ENCODE measurements at regions not wholly inside any gene's neighbourhood (a gene's known extent, or its start where the extent isn't known, plus 50 kb on each side); places are given as distances from the start of the nearest gene placed in this dataset.

GRCh38 chr12:115078990-115079389, 395.0 kb upstream of the TBX3 start:
- H3K27me3 ChIP-seq (ENCODE audit: insufficient read depth, insufficient read length), result no peaks in the 10 kb centered on the region
- H3K4me3 ChIP-seq (ENCODE audit: insufficient read length, low read depth), result no peak overlapping the region
- H3K36me3 ChIP-seq (ENCODE audit: insufficient read depth, insufficient read length, low read length), result no peaks in the 10 kb centered on the region
- no peak for DNase-seq (ENCODE audit: low read depth, low spot score)
- no peaks in the 10 kb centered on the region for H3K9me3 ChIP-seq (ENCODE audit: insufficient read depth, low read length)
- no peaks in the 10 kb centered on the region for H3K4me1 ChIP-seq (ENCODE audit: insufficient read depth, insufficient read length)
- no peak overlapping the region for H3K9ac ChIP-seq (ENCODE audit: insufficient read length, low read depth)
- TF ChIP-seq SUZ12 (IDR thresholded peaks at IDR 0.05; ENCODE audit: extremely low read depth, insufficient read depth, insufficient read length), result no peak
- no peak for TF ChIP-seq YY1 (IDR thresholded peaks at IDR 0.05; ENCODE audit: insufficient read depth, insufficient read length)
- TF ChIP-seq ZNF274 (IDR thresholded peaks at IDR 0.05; ENCODE audit: low read depth, low read length), result no peak

DNA sequence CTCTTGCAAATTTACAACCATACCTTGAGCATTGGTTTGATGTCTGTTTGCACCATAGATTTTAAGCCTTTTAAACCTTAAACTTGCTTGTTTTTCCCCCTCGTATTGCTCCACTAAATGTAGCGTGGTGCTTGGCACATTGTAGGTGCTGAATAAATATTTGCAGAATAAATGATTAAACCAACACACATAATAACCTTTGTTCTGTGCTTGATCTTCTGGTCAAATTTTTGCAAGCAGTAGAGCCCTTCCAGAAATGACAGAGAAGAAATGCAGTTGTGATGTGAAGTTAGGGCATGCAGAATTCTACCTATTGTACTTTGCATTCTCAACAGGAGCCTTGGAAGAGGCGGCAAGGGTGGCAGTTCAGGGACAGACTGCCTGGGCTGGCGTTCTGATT, 394.4 kb upstream of the TBX3 start:
- no peak for TF ChIP-seq ZNF274 (IDR thresholded peaks at IDR 0.05; ENCODE audit: low read depth, low read length)
- TF ChIP-seq YY1 (IDR thresholded peaks at IDR 0.05; ENCODE audit: insufficient read depth, insufficient read length), result no peak
- no peak for TF ChIP-seq SUZ12 (IDR thresholded peaks at IDR 0.05; ENCODE audit: extremely low read depth, insufficient read depth, insufficient read length)
- H3K9me3 ChIP-seq (ENCODE audit: insufficient read depth, low read length), result no peaks in the 10 kb centered on the region
- no peak for DNase-seq (ENCODE audit: low read depth, low spot score)
- no peaks in the 10 kb centered on the region for H3K4me1 ChIP-seq (ENCODE audit: insufficient read depth, insufficient read length)
- H3K27me3 ChIP-seq (ENCODE audit: insufficient read depth, insufficient read length), result no peaks in the 10 kb centered on the region
- H3K4me3 ChIP-seq (ENCODE audit: insufficient read length, low read depth), result no peak overlapping the region
- no peak overlapping the region for H3K9ac ChIP-seq (ENCODE audit: insufficient read length, low read depth)
- no peaks in the 10 kb centered on the region for H3K36me3 ChIP-seq (ENCODE audit: insufficient read depth, insufficient read length, low read length)

GRCh38 chr12:115075552-115076170, 391.7 kb upstream of the TBX3 start:
- no peaks in the 10 kb centered on the region for H3K4me1 ChIP-seq (ENCODE audit: insufficient read depth, insufficient read length)
- H3K36me3 ChIP-seq (ENCODE audit: insufficient read depth, insufficient read length, low read length), result no peaks in the 10 kb centered on the region
- no peak overlapping the region for H3K9ac ChIP-seq (ENCODE audit: insufficient read length, low read depth)
- no peak for DNase-seq (ENCODE audit: low read depth, low spot score)
- no peak overlapping the region for H3K4me3 ChIP-seq (ENCODE audit: insufficient read length, low read depth)
- no peaks in the 10 kb centered on the region for H3K27me3 ChIP-seq (ENCODE audit: insufficient read depth, insufficient read length)
- H3K9me3 ChIP-seq (ENCODE audit: insufficient read depth, low read length), result no peaks in the 10 kb centered on the region
- TF ChIP-seq ZNF274 (IDR thresholded peaks at IDR 0.05; ENCODE audit: low read depth, low read length) (no peak), SUZ12 (IDR thresholded peaks at IDR 0.05; ENCODE audit: extremely low read depth, insufficient read depth, insufficient read length) (no peak), YY1 (IDR thresholded peaks at IDR 0.05; ENCODE audit: insufficient read depth, insufficient read length) (no peak)

- Histone ChIP-seq H3K4me1 (ENCODE audit: insufficient read depth, insufficient read length) (no peaks in the 10 kb centered on the region), H3K27me3 (ENCODE audit: insufficient read depth, insufficient read length) (no peaks in the 10 kb centered on the region), H3K9me3 (ENCODE audit: insufficient read depth, low read length) (no peaks in the 10 kb centered on the region), H3K36me3 (ENCODE audit: insufficient read depth, insufficient read length, low read length) (no peaks in the 10 kb centered on the region), H3K4me3 (ENCODE audit: insufficient read length, low read depth) (no peak overlapping the region), H3K9ac (ENCODE audit: insufficient read length, low read depth) (no peak overlapping the region)
- TF ChIP-seq SUZ12 (IDR thresholded peaks at IDR 0.05; ENCODE audit: extremely low read depth, insufficient read depth, insufficient read length) (no peak), YY1 (IDR thresholded peaks at IDR 0.05; ENCODE audit: insufficient read depth, insufficient read length) (no peak), ZNF274 (IDR thresholded peaks at IDR 0.05; ENCODE audit: low read depth, low read length) (no peak)
- no peak for DNase-seq (ENCODE audit: low read depth, low spot score)
Measured at GRCh38 chr12:115074617-115075016, 390.6 kb upstream of the TBX3 start.

GRCh38 chr12:115072712-115073111, 388.7 kb upstream of the TBX3 start:
- no peak overlapping the region for H3K9ac ChIP-seq (ENCODE audit: insufficient read length, low read depth)
- no peaks in the 10 kb centered on the region for H3K9me3 ChIP-seq (ENCODE audit: insufficient read depth, low read length)
- DNase-seq (ENCODE audit: low read depth, low spot score), result no peak
- H3K4me3 ChIP-seq (ENCODE audit: insufficient read length, low read depth), result no peak overlapping the region
- H3K36me3 ChIP-seq (ENCODE audit: insufficient read depth, insufficient read length, low read length), result no peaks in the 10 kb centered on the region
- TF ChIP-seq ZNF274 (IDR thresholded peaks at IDR 0.05; ENCODE audit: low read depth, low read length) (no peak), YY1 (IDR thresholded peaks at IDR 0.05; ENCODE audit: insufficient read depth, insufficient read length) (no peak), SUZ12 (IDR thresholded peaks at IDR 0.05; ENCODE audit: extremely low read depth, insufficient read depth, insufficient read length) (no peak)
- H3K27me3 ChIP-seq (ENCODE audit: insufficient read depth, insufficient read length), result no peaks in the 10 kb centered on the region
- no peaks in the 10 kb centered on the region for H3K4me1 ChIP-seq (ENCODE audit: insufficient read depth, insufficient read length)

GRCh38 chr12:115070313-115070712, 386.3 kb upstream of the TBX3 start:
- H3K4me1 ChIP-seq (ENCODE audit: insufficient read depth, insufficient read length), result no peaks in the 10 kb centered on the region
- no peak overlapping the region for H3K9ac ChIP-seq (ENCODE audit: insufficient read length, low read depth)
- no peak overlapping the region for H3K4me3 ChIP-seq (ENCODE audit: insufficient read length, low read depth)
- no peak for DNase-seq (ENCODE audit: low read depth, low spot score)
- H3K9me3 ChIP-seq (ENCODE audit: insufficient read depth, low read length), result no peaks in the 10 kb centered on the region
- no peaks in the 10 kb centered on the region for H3K36me3 ChIP-seq (ENCODE audit: insufficient read depth, insufficient read length, low read length)
- TF ChIP-seq YY1 (IDR thresholded peaks at IDR 0.05; ENCODE audit: insufficient read depth, insufficient read length), result no peak
- no peak for TF ChIP-seq ZNF274 (IDR thresholded peaks at IDR 0.05; ENCODE audit: low read depth, low read length)
- TF ChIP-seq SUZ12 (IDR thresholded peaks at IDR 0.05; ENCODE audit: extremely low read depth, insufficient read depth, insufficient read length), result no peak
- no peaks in the 10 kb centered on the region for H3K27me3 ChIP-seq (ENCODE audit: insufficient read depth, insufficient read length)

- H3K27me3 ChIP-seq (ENCODE audit: insufficient read depth, insufficient read length), result no peaks in the 10 kb centered on the region
- H3K9ac ChIP-seq (ENCODE audit: insufficient read length, low read depth), result no peak overlapping the region
- no peak for TF ChIP-seq YY1 (IDR thresholded peaks at IDR 0.05; ENCODE audit: insufficient read depth, insufficient read length)
- no peak for TF ChIP-seq SUZ12 (IDR thresholded peaks at IDR 0.05; ENCODE audit: extremely low read depth, insufficient read depth, insufficient read length)
- no peak for TF ChIP-seq ZNF274 (IDR thresholded peaks at IDR 0.05; ENCODE audit: low read depth, low read length)
- DNase-seq (ENCODE audit: low read depth, low spot score), result no peak
- H3K36me3 ChIP-seq (ENCODE audit: insufficient read depth, insufficient read length, low read length), result no peaks in the 10 kb centered on the region
- no peaks in the 10 kb centered on the region for H3K9me3 ChIP-seq (ENCODE audit: insufficient read depth, low read length)
- no peak overlapping the region for H3K4me3 ChIP-seq (ENCODE audit: insufficient read length, low read depth)
- H3K4me1 ChIP-seq (ENCODE audit: insufficient read depth, insufficient read length), result no peaks in the 10 kb centered on the region
Measured at GRCh38 chr12:115064296-115064695, 380.3 kb upstream of the TBX3 start.

All from NT2/D1 (cell line).